GM23248 (cell line): ENCODE measurements at regions not wholly inside any gene's neighbourhood (a gene's known extent, or its start where the extent isn't known, plus 50 kb on each side); places are given as distances from the start of the nearest gene placed in this dataset.
"Not testable (repeated sequence)": the region's sequence is repeated elsewhere in the genome, so short reads cannot be mapped to it uniquely, and the experiment has no call there.

Experiments
- DNase-seq: peaks from one replicate; pipeline ENCODE4 v3.0.0-alpha.2; 2015
- H2AFZ ChIP-seq: fragments of 200-600 bp; sonication (generic); 2 replicates; pipeline ENCODE4 v1.6.1; 2016; ENCODE audit warnings: antibody characterized with exemption
- H3F3A ChIP-seq: fragments of 200-600 bp; sonication (generic); 2 replicates; pipeline ENCODE4 v1.6.1; 2016; ENCODE audit warnings: mild to moderate bottlenecking, antibody characterized with exemption, mixed run types; ENCODE audit not compliant: insufficient read depth
- H3K27ac ChIP-seq: fragments of 200-600 bp; sonication (generic); 2 replicates; pipeline ENCODE4 v1.5.1; 2016; ENCODE audit warnings: mild to moderate bottlenecking
- H3K27me3 ChIP-seq: fragments of 200-600 bp; sonication (generic); replicated peaks from 2 replicates; pipeline ENCODE4 v1.6.1; 2016; ENCODE audit warnings: mild to moderate bottlenecking; ENCODE audit not compliant: insufficient read depth
- H3K36me3 ChIP-seq: fragments of 200-600 bp; sonication (generic); 2 replicates; pipeline ENCODE4 v1.6.1; 2016; ENCODE audit warnings: low read depth, mild to moderate bottlenecking
- H3K4me1 ChIP-seq: fragments of 200-600 bp; sonication (generic); 2 replicates; pipeline ENCODE4 v1.6.1; 2016; ENCODE audit warnings: mild to moderate bottlenecking; ENCODE audit not compliant: insufficient read depth
- H3K4me2 ChIP-seq: fragments of 200-600 bp; sonication (generic); one replicate; pipeline ENCODE4 v1.6.1; 2016; ENCODE audit warnings: mild to moderate bottlenecking; ENCODE audit not compliant: unreplicated experiment
- H3K4me3 ChIP-seq: fragments of 200-600 bp; sonication (generic); 2 replicates; pipeline ENCODE4 v1.5.1; 2016; ENCODE audit warnings: mild to moderate bottlenecking
- H3K79me2 ChIP-seq: fragments of 200-600 bp; sonication (generic); 2 replicates; pipeline ENCODE4 v1.6.1; 2016; ENCODE audit warnings: mild to moderate bottlenecking; ENCODE audit not compliant: insufficient read depth
- H3K9ac ChIP-seq: fragments of 200-600 bp; sonication (generic); 2 replicates; pipeline ENCODE4 v1.6.1; 2016; ENCODE audit warnings: mild to moderate bottlenecking
- H3K9me2 ChIP-seq: fragments of 200-600 bp; sonication (generic); 2 replicates; pipeline ENCODE4 v1.6.1; 2016; ENCODE audit warnings: mixed run types, mild to moderate bottlenecking, moderate library complexity; ENCODE audit not compliant: insufficient read depth
- H3K9me3 ChIP-seq: fragments of 200-600 bp; sonication (generic); one replicate; pipeline ENCODE4 v1.6.1; 2017; ENCODE audit warnings: low read depth
- H4K20me1 ChIP-seq: fragments of 200-600 bp; sonication (generic); 2 replicates; pipeline ENCODE4 v1.6.0; 2016; ENCODE audit not compliant: insufficient read depth
- EZH2 ChIP-seq: fragments of 200-600 bp; sonication (generic); IDR thresholded peaks from 2 replicates; pipeline ENCODE4 v1.6.1; 2018; ENCODE audit warnings: antibody characterized with exemption, mild to moderate bottlenecking; ENCODE audit not compliant: insufficient read depth, poor library complexity, severe bottlenecking
- EZH2phosphoT487 ChIP-seq: fragments of 200-600 bp; sonication (generic); IDR thresholded peaks from 2 replicates; pipeline ENCODE4 v1.6.1; 2018; ENCODE audit warnings: antibody characterized with exemption, moderate library complexity, mild to moderate bottlenecking, low read depth; ENCODE audit not compliant: insufficient read depth
- whole genome bisulfite sequencing, 2 experiments: methylation state at CpG; one replicate each; pipeline ENCODE4 v1.1.6; 2015 to 2017; ENCODE audit warnings: low lambda C conversion rate in 2 of 2, low coverage in 1 of 2; ENCODE audit errors: missing lambda C conversion rate in 2 of 2; 5-methylcytosine and 5-hydroxymethylcytosine counted together
- in situ Hi-C: fragments of 300-500 bp; cut with MboI; formaldehyde crosslinking; loops from 2 replicates; pipeline ENCODE4 v1.15.0; 2020

DNA sequence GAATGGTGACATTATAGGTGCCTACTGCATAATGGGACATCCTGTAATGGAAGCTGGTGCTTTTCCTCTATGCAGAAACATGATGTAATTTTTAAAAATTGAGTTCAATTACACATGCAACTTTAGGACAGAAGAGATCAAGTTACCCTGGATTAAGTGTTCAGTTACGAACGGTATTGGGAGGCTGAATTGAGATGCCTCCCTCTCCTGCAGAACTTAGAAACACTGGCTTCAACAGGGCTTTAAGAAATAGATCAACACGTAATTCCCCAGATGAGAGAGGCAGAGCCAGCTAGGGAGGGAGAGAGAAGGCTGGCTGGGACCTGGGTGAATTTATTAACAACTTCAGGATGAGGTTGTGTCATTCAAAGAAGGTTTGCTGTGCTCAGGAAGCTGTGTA, 232.8 kb downstream of the CDH26 start:
- Histone ChIP-seq H4K20me1 (no peaks in the 10 kb centered on the region), H2AFZ (no peak overlapping the region), H3K9me2 (no peaks in the 10 kb centered on the region), H3F3A (peaks cover 3% of the 10 kb centered on the region; the same call in 1 of the 2 replicates), H3K9ac (no peak overlapping the region), H3K4me2 (no peak overlapping the region), H3K9me3 (no peaks in the 10 kb centered on the region), H3K36me3 (no peaks in the 10 kb centered on the region), H3K27ac (no peak overlapping the region), H3K4me3 (no peak overlapping the region), H3K4me1 (no peaks in the 10 kb centered on the region), H3K27me3 (no peaks in the 10 kb centered on the region), H3K79me2 (no peaks in the 10 kb centered on the region)
- no peak for TF ChIP-seq EZH2phosphoT487
- TF ChIP-seq EZH2: no peak
- in situ Hi-C loops: no loop called here
- 31 to 47% methylated on average over 3 of the region's 3 CpGs for WGBS, 2 experiments
- DNase-seq: no peak

DNA sequence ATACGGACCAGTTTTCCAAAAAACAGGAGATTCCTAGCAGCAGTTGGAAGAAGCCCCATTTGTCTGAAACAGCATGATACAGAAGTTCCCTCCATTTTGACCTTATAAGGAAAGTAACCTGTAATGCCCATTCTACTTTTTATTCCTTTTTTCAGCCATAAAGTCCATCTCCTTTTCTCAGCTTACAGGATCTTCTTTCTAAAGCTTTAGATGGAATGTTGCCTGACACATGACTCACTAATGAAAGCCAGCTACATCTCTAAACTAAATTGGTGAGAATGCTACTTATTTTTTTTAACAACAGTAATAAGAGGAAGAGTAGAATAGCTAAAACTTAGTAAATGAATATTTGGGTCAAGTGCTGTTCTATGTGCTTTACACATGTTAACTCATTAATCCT, 234.1 kb downstream of the CDH26 start:
- H3K9me2 ChIP-seq: no peaks in the 10 kb centered on the region
- no peaks in the 10 kb centered on the region for H3K9me3 ChIP-seq
- no peak overlapping the region for H3K4me2 ChIP-seq
- H3K79me2 ChIP-seq: no peaks in the 10 kb centered on the region
- H3K27ac ChIP-seq: no peak overlapping the region
- peak; percentile 55 for DNase-seq
- no peak overlapping the region for H2AFZ ChIP-seq
- H3K36me3 ChIP-seq: no peaks in the 10 kb centered on the region
- H3K4me3 ChIP-seq: no peak overlapping the region
- in situ Hi-C loops: no loop called here
- WGBS, 2 experiments: 15 to 30% methylated on average over 1 of the region's 1 CpG
- H4K20me1 ChIP-seq: no peaks in the 10 kb centered on the region
- H3K9ac ChIP-seq: no peak overlapping the region
- peaks cover 3% of the 10 kb centered on the region; the same call in 1 of the 2 replicates for H3F3A ChIP-seq
- H3K27me3 ChIP-seq: no peaks in the 10 kb centered on the region
- TF ChIP-seq EZH2: no peak
- no peak for TF ChIP-seq EZH2phosphoT487
- H3K4me1 ChIP-seq: no peaks in the 10 kb centered on the region

DNA sequence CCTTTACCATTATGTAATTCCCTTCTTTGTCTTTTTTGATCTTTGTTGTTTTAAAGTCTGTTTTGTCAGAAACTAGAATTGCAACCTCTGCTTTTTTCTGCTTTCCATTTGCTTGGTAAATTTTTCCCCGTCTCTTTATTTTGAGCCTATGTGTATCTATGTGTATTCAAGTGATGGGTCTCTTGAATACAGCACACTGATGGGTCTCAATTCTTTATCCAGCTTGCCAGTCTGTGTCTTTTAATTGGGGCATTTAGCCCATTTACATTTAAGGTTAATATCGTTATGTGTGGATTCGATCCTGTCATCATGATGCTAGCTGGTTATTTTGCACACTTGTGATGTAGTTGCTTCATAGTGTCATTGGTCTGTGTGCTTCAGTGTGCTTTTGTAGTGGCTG, 240.9 kb downstream of the CDH26 start:
- H3K79me2 ChIP-seq, H3K4me3 ChIP-seq, H3K27ac ChIP-seq, H3F3A ChIP-seq, H3K9me3 ChIP-seq, H2AFZ ChIP-seq, H4K20me1 ChIP-seq, H3K27me3 ChIP-seq, H3K4me2 ChIP-seq, in situ Hi-C loops, H3K4me1 ChIP-seq, H3K9me2 ChIP-seq, DNase-seq, H3K9ac ChIP-seq, H3K36me3 ChIP-seq: not testable (repeated sequence)
- 66 to 67% methylated on average over 3 of the region's 3 CpGs for WGBS, 2 experiments

DNA sequence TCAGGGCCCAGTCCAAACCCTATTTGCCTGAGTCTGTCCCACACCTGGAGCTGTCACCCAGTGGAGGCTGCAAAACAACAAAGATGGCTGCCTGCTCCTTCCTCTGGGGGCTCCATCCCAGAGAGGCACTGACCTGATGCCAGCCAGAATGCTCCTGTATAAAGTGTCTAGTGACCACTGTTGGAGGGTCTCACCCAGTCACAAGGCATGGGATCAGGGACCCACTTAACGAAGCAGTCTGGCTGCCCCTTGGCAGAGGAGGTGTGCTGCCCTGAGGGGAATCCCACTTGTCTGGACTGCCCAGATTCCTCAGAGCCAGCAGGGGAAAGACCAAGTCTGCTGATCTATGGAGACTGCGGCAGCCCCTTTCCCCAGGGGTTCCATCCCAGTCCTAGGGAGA, 241.6 kb downstream of the CDH26 start:
- DNase-seq: no peak
- H3F3A ChIP-seq: no peaks in the 10 kb centered on the region
- H3K27me3 ChIP-seq: no peaks in the 10 kb centered on the region
- no peaks in the 10 kb centered on the region for H3K9me3 ChIP-seq
- in situ Hi-C loops: loop anchor here (25.0 kb wide), 1 partner anchor 1687 kb away; no protein-coding TSS in a partner anchor
- no peaks in the 10 kb centered on the region for H4K20me1 ChIP-seq
- H2AFZ ChIP-seq: no peak overlapping the region
- no peak overlapping the region for H3K4me2 ChIP-seq
- no peaks in the 10 kb centered on the region for H3K9me2 ChIP-seq
- H3K27ac ChIP-seq: no peak overlapping the region
- no peak overlapping the region for H3K4me3 ChIP-seq
- H3K9ac ChIP-seq: no peak overlapping the region
- 63 to 65% methylated on average over 2 of the region's 2 CpGs for WGBS, 2 experiments
- TF ChIP-seq EZH2 (no peak), EZH2phosphoT487 (no peak)
- no peaks in the 10 kb centered on the region for H3K4me1 ChIP-seq
- no peaks in the 10 kb centered on the region for H3K36me3 ChIP-seq
- H3K79me2 ChIP-seq: no peaks in the 10 kb centered on the region

DNA sequence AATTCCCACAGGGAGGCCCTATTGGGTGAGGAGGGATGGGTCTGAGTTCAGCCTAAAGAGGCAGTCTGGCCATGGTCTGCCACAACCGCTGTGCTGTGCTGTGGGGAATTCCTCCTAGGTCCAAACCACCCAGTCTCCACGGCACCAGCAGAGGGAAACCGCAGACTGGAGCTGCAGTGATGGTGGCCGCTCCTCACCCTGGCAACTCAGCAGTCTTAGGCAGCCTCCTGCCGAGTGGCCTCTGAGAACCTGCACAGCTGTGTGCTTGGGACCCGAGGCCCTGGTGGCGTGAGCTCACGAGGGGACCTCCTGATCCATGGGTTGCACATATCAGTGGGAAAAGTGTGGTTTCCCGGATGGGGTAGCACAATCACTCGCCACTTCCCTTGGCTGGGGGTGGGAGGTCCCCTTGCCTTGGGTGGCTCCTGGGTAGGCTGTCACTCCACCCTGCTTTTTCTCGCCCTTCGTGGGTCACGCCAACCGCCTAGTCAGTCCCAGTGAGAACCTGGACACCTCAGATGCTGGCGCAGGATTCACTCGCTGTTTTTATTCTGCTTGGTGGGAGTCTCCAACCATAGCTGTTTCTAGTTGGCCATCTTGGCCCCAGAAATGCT, 242.2 kb downstream of the CDH26 start:
- no peak overlapping the region for H3K9ac ChIP-seq
- WGBS, 2 experiments: 66 to 70% methylated on average over 16 of the region's 16 CpGs
- H3K4me1 ChIP-seq: no peaks in the 10 kb centered on the region
- H3K36me3 ChIP-seq: no peaks in the 10 kb centered on the region
- no peaks in the 10 kb centered on the region for H3F3A ChIP-seq
- no peaks in the 10 kb centered on the region for H4K20me1 ChIP-seq
- no peaks in the 10 kb centered on the region for H3K79me2 ChIP-seq
- no peaks in the 10 kb centered on the region for H3K27me3 ChIP-seq
- H3K9me3 ChIP-seq: no peaks in the 10 kb centered on the region
- no peaks in the 10 kb centered on the region for H3K9me2 ChIP-seq
- in situ Hi-C loops: loop anchor here (25.0 kb wide), 1 partner anchor 1687 kb away; no protein-coding TSS in a partner anchor
- no peak overlapping the region for H2AFZ ChIP-seq
- no peak overlapping the region for H3K4me3 ChIP-seq
- no peak overlapping the region for H3K27ac ChIP-seq
- H3K4me2 ChIP-seq: no peak overlapping the region
- DNase-seq: no peak
- no peak for TF ChIP-seq EZH2phosphoT487
- no peak for TF ChIP-seq EZH2
